GM21367 (cell line): ENCODE measurements at regions not wholly inside any gene's neighbourhood (a gene's known extent, or its start where the extent isn't known, plus 50 kb on each side); places are given as distances from the start of the nearest gene placed in this dataset.
"Not testable (repeated sequence)": the region's sequence is repeated elsewhere in the genome, so short reads cannot be mapped to it uniquely, and the experiment has no call there.

Experiments
- ATAC-seq: cut with Tn5 transposase; IDR thresholded peaks from one replicate; pipeline ENCODE4 v1.9.1; 2021; ENCODE audit not compliant: unreplicated experiment

DNA sequence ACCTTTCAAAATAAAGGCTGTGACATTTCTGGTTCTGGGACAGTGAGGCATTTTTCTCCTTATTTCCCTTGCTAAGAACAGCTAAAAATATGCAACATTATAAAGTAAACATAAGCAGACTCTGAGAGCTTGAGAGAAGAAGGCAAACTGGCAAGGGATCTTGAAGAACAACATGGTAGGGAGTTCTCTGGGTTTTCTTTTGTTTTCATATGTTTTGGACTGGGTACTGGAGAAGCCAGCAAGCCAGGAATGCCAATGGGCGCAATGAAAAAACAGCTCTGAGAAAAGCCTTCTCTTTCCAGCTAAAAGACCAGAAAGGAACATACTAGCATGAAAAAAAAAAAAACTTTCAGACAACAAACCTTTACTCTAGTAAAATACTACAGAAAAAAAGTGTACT is 351.4 kb upstream of the HS6ST1 start:
- no peak for ATAC-seq

- not testable (repeated sequence) for ATAC-seq
Observed at GRCh38 chr2:128671981-128672757, 353.5 kb upstream of the HS6ST1 start.

DNA sequence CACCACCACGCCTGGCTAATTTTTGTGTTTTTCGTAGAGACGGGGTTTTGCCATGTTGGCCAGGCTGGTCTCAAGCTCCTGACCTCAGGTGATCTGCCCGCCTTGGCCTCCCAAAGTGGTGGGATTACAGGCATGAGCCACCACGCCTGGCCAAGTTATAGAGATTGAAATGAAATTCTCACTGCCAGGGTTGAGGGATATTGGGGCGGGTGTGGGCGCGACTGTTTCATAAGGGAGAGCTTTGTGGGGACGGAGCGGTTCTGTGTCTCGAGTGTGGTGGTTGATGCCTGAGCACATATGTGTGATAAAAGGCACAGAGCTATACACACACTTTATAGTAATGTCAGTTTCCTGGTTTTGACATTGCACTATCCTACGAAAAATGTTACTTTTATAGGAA is 361.0 kb upstream of the HS6ST1 start:
- ATAC-seq, result not testable (repeated sequence)

- no peak for ATAC-seq
Observed at GRCh38 chr2:128681507-128681906, 362.8 kb upstream of the HS6ST1 start.

DNA sequence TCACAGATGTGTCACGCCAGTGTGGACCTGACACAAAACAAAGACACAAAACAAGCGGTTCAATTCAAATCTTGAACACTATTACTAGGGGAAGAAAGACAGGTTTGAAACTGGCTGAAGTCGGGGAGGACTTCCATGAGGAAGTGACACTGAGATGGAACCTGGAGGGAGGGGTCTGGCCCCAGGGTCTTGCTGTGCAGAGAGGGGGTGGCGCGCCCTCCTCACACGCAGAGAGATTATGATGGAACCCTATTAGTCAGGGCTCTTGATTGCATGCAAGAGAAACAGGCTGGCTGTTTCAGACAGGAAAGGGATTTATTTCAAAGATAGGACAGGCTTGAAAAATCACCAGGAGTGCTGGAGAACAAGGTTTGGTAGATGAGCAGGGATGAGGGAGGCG is 363.6 kb upstream of the HS6ST1 start:
- no peak for ATAC-seq

DNA sequence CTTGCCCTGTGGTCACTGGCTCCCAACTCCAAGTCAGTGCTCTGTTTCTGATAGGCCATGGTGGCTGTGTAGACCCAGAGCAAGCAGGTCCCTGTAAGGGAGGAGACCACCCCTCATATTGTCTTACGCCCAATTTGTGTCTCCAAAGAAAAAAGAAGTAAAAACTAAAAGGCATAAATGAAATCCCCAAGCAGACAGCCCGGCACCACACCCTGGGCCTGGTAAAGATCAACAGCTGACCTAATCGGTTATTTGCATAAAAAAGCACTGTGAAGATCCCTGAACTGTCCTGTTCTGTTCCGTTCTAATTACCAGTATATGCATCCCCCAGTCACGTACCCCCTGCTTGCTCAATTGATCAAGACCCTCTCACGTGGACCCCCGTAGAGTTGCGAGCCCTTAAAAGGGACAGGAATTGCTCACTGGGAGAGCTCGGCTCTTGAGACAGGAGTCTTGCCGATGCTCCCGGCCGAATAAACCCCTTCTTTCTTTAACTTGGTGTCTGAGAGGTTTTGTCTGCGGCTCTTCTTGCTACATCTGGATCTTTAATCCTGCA is 364.1 kb upstream of the HS6ST1 start:
- no peak for ATAC-seq

DNA sequence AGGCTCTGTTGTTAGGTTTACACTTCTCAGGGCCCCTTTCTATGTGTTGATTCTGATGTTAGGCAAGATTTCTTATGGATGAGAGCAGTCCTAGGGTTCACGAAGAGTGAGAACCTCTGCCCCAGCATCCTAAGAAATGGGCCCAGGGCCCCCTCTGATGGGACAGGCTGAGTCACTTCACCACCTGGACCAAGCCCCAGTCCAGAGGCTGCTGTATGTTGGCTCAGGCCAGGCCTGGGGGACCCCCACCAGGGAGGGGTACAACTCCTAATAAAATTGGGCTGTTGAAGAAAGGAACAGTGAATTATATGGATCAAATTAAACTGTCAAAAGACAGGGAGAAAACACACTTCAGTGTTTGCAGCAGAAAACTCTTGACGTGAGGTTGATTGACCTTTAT is 365.9 kb upstream of the HS6ST1 start:
- ATAC-seq, result no peak

- ATAC-seq, result no peak
Observed at GRCh38 chr2:128685841-128686496, 367.3 kb upstream of the HS6ST1 start.

GRCh38 chr2:128686497-128686859 is 367.8 kb upstream of the HS6ST1 start:
- no peak for ATAC-seq

DNA sequence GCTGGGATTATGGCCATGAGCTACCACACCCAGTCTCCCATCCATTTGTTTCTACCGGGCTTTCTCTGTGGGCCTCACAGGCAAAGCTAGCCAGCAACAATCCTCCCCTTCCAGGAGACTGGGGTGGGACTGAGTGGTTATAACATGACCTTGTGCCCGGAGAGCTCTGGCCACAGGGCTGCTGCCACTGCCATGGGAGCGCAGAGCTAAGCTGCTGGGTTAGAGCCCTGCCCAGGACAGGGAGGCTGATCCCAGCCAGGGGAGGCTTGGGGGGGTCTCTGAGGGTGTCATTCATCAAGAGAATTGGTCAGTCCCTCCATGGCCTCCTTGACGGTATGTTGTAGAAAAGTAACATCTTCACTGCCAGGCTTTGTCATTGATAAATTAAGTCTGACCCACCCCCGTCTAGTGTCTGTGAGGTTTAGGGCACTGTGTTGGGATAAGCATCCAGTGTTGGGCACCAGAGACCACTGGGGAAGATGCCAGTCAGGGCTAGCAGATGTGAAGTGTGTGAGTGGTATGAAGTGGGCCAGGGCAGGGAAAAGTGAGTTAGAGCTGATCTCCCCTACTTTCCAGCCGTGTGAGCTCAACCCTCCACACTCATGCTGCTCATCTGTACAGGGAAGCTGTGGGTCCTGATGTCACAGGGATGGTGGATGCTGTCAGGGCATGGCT is 368.4 kb upstream of the HS6ST1 start:
- ATAC-seq, result no peak

GRCh38 chr2:128687565-128687964 is 368.9 kb upstream of the HS6ST1 start:
- ATAC-seq, result no peak

DNA sequence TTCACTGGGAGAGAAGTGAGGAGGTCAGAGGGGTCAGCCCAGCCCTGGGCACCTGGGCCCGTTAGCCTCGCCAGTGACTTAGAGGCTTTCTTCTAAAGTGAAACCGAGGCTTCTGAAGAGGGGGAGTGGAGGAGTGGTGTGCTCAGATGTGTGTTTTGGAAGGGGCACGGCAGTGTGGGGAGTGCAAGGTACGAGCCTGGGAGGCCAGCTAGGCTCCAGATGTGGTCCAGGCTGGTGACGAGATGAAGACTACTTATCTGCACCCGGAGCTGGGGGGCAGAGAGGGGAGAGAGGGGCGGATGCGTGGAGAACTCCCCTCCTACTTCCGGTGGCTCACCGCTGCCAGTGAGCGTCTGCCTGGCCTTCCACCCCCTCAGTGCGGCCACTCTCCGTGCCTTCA is 371.3 kb upstream of the HS6ST1 start:
- ATAC-seq, result no peak

DNA sequence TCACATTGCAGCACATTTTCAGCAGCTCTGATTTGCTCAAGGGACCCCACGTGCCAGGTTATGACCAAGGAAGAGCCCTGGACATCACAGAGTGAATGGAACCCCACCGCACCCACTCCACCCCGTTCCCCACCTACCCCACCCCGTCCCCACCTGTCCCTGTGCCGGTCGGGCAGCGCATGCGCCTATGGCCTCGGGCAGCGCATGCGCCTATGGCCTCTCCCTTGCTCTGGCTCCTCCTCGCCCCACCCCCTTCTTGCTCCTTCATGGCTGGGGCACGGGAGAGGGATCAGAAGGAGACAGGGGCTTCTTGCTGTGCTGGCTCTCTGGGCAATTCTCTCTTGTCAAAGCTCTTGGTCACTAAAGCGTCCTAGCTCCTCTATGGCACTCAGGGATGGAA is 371.8 kb upstream of the HS6ST1 start:
- ATAC-seq, result no peak

GRCh38 chr2:128690869-128691268 is 372.2 kb upstream of the HS6ST1 start:
- ATAC-seq, result no peak

GRCh38 chr2:128691526-128691925 is 372.9 kb upstream of the HS6ST1 start:
- no peak for ATAC-seq

DNA sequence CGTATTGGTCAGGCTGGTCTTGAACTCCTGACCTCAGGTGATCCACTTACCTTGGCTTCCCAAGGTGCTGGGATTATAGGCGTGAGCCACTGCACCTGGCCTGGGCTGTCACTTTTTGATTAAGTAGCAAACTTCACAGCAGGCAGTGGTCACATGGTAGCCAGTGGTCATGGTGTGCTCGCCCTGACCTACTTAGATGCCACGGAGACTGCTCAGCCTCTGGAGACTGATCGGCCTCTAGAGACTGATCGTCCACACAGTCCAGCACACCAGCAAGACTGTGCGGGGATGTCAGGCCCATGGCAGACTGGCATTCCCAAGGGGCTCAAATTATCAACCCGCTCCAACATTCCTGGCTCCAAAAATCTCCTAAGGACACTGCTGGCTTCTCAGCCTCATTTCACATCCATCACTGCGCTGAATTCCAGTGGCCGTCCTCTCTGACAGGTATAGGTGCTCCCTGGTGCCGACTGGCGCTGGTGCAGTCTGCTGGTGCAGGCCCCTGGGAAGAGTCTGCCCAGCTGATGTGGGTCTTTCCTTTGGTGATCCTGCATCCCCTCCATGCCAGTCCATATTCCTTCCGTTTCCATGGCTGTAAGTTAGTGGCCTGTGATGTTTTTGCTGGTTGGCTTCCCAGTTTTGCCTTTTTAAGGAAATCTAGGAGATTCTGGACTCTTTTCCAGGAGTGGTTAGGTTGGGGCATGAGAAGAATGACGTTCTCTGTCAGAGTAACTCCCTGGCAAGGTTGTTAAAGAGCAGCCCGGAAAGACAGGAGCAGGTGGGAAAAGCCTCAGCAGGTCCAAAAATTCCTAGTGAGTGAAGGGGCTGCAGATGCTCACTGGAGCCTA is 374.5 kb upstream of the HS6ST1 start:
- no peak for ATAC-seq

- ATAC-seq, result no peak
Observed at GRCh38 chr2:128693743-128694029, 375.0 kb upstream of the HS6ST1 start.

DNA sequence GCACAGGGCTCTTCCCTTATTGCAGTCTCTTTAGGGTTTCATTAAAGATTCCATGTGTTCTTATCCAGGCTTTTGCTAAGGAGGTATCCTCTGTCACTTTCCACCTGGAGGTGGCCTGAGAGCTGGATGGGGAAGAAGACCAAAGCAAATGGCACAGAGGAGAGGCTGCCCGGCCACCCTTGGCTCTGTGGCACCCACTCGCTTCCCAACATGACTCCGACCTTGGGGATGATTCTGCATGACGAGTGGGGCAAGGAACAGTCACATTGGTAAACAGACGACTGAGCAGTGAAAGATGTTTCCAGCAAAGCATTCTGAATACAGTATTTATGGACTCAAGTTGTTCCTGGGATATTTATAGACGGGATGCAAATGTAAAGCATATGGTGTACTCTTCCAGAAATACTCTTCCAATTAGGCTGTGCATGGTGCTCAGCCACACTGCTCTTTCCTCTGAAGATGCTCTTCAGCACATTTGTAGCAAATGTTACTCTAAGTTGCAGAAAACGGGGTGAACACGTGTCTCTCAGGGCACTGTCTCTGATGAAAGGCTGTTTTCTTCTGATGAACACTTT is 377.1 kb upstream of the HS6ST1 start:
- no peak for ATAC-seq

DNA sequence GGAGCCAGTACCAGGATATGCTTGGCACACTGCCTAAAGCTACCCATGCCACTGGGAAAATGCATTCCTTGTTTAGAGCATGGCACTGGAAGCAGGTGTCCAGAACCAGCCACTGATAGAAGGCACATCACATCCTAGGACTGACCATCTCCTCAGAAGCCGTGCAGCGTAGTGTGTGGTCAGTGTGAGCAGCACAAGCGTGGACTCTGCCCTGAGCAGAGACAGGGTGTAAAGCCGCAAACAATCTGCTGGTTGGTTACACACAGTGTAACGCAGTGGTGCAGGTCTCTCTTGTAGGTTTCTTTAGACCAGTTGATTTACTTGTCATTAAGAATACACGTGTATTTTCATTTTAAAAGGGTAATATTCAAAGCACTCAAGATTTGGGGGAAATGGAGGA is 377.8 kb upstream of the HS6ST1 start:
- no peak for ATAC-seq

DNA sequence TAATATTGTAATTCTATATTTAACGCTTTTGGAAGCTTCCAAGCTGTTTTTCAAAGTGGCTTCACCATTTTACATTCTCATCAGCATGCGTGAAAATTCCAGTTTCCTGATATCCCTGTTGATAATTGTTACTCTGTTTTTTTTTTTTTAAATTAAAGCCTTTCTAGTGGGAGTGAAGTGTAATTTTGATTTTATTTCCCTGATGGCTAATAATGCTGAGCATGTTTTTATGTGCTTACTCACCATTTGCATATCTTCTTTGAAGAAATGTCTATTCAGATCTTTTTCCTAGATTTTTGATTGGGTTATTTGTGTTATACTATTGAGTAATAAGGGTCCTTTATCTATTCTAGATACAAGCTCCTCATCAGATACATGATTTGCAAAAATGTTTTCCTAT is 382.8 kb upstream of the HS6ST1 start:
- no peak for ATAC-seq

DNA sequence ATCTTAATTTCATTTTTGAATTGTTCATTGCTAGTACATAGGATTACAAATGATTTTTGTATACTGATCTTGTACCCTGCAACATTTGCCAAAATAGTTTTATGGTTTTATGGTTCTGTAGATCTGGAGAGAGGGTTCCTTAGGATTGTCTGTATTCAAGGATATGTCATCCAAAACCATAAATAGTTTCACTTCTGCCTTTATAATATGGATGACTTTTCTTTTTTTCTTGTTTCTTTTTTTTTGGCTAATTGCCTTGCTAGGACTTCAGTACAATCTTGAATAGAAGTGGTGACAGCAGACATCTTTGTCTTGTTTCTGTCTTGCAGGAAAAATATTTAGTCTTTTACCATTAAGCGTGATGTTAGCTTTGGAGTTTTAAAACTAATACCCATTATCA is 383.9 kb upstream of the HS6ST1 start:
- ATAC-seq, result no peak
